HEK293 (cell line): ENCODE measurements at regions not wholly inside any gene's neighbourhood (a gene's known extent, or its start where the extent isn't known, plus 50 kb on each side); places are given as distances from the start of the nearest gene placed in this dataset.

Source experiments
- CTCF ChIA-PET: fragments of 350-600 bp; formaldehyde crosslinking; extraction: SDS; loops from one replicate; lab custom pipeline; 2021; ENCODE audit warnings: antibody characterized with exemption; lab: Yijun Ruan, JAX
- POLR2A ChIA-PET: fragments of 300-600 bp; formaldehyde crosslinking; extraction: SDS; loops from one replicate; lab custom pipeline; 2020; ENCODE audit warnings: antibody characterized with exemption, inconsistent platforms; lab: Yijun Ruan, JAX
- H3K27ac ChIP-seq: fragments of 200-500 bp; sonication (Bioruptor generic); 2 replicates; pipeline ENCODE4 v1.5.1; 2014; ENCODE audit warnings: low read depth, low read length, control low read depth, inconsistent platforms; ENCODE audit errors: extremely low read depth
- H3K36me3 ChIP-seq, 2 experiments: fragments of 200-500 bp in 1 of 2; sonication (Bioruptor generic) in 1 of 2; 1 replicate in 1 of 2; 2 replicates in 1 of 2; pipeline ENCODE4 v1.5.1; 2014 to 2017; ENCODE audit warnings: inconsistent platforms in 2 of 2, low read length in 2 of 2; ENCODE audit not compliant: control insufficient read depth in 2 of 2, insufficient read depth in 1 of 2
- H3K4me1 ChIP-seq: fragments of 200-500 bp; sonication (Bioruptor generic); 2 replicates; pipeline ENCODE4 v1.5.1; 2014; ENCODE audit warnings: mild to moderate bottlenecking, low read length, inconsistent platforms; ENCODE audit not compliant: control insufficient read depth, insufficient read depth
- H3K4me3 ChIP-seq: 2 replicates; pipeline ENCODE4 v1.5.1; 2011; ENCODE audit warnings: low read depth, mild to moderate bottlenecking, control low read depth, low read length, moderate library complexity
- H3K9me3 ChIP-seq: fragments of 200-500 bp; sonication (Bioruptor generic); 2 replicates; pipeline ENCODE4 v1.5.1; 2014; ENCODE audit warnings: low read depth, low read length, inconsistent platforms; ENCODE audit not compliant: control insufficient read depth, insufficient read depth
- BCL11B ChIP-seq: fragments of 450-650 bp; formaldehyde crosslinking; IDR thresholded peaks from 2 replicates; pipeline ENCODE4 v1.5.1; 2016; ENCODE audit warnings: low read depth, missing biosample characterization, missing genetic modification characterization
- GLI2 ChIP-seq: fragments of 450-650 bp; formaldehyde crosslinking; IDR thresholded peaks from 2 replicates; pipeline ENCODE4; 2017; ENCODE audit warnings: missing biosample characterization, missing genetic modification characterization, low read depth, borderline replicate concordance
- GLIS2 ChIP-seq: fragments of 450-650 bp; formaldehyde crosslinking; IDR thresholded peaks from 2 replicates; pipeline ENCODE4 v1.5.1; 2016; ENCODE audit warnings: missing biosample characterization, missing genetic modification characterization
- HOXD13 ChIP-seq: sonication (generic); formaldehyde crosslinking; IDR thresholded peaks from 2 replicates; pipeline ENCODE4 v1.8.0; 2022; ENCODE audit warnings: missing genetic modification reagents, borderline replicate concordance
- PRDM6 ChIP-seq: fragments of 450-650 bp; formaldehyde crosslinking; IDR thresholded peaks from 2 replicates; pipeline ENCODE4 v1.5.1; 2017; ENCODE audit warnings: missing biosample characterization, missing genetic modification characterization
- YY1 ChIP-seq: fragments of 450-650 bp; formaldehyde crosslinking; IDR thresholded peaks from 2 replicates; pipeline ENCODE4 v1.5.1; 2018; ENCODE audit warnings: missing biosample characterization, missing genetic modification characterization
- ZBTB21 ChIP-seq: fragments of 450-650 bp; formaldehyde crosslinking; IDR thresholded peaks from 2 replicates; pipeline ENCODE4 v1.5.1; 2017; ENCODE audit warnings: missing biosample characterization, missing genetic modification characterization
- ZBTB44 ChIP-seq: fragments of 450-650 bp; IDR thresholded peaks from 2 replicates; pipeline ENCODE4 v1.5.1; 2018; ENCODE audit warnings: missing biosample characterization, mild to moderate bottlenecking, missing genetic modification characterization
- ZFP37 ChIP-seq: fragments of 450-650 bp; formaldehyde crosslinking; IDR thresholded peaks from 2 replicates; pipeline ENCODE4 v1.5.1; 2016; ENCODE audit warnings: missing biosample characterization, missing genetic modification characterization
- ZNF132 ChIP-seq: fragments of 450-650 bp; formaldehyde crosslinking; IDR thresholded peaks from 2 replicates; pipeline ENCODE4 v1.5.1; 2017; ENCODE audit warnings: missing biosample characterization, missing genetic modification characterization, borderline replicate concordance
- ZNF19 ChIP-seq: fragments of 450-650 bp; formaldehyde crosslinking; IDR thresholded peaks from 2 replicates; pipeline ENCODE4; 2016; ENCODE audit warnings: missing biosample characterization, missing genetic modification characterization, low read depth
- ZNF2 ChIP-seq: fragments of 450-650 bp; formaldehyde crosslinking; IDR thresholded peaks from 2 replicates; pipeline ENCODE4 v1.5.1; 2016; ENCODE audit warnings: missing biosample characterization, missing genetic modification characterization
- ZNF274 ChIP-seq, 2 experiments: fragments of 200-500 bp in 1 of 2; fragments of 450-650 bp in 1 of 2; sonication (Bioruptor generic) in 1 of 2; formaldehyde crosslinking in 1 of 2; IDR thresholded peaks; 2 replicates each; pipeline versions ENCODE4 v1.5.1 to v1.6.1; 2014 to 2016; ENCODE audit warnings: borderline replicate concordance in 1 of 2, inconsistent platforms in 1 of 2, low read length in 1 of 2, missing biosample characterization in 1 of 2, missing genetic modification characterization in 1 of 2
- ZNF302 ChIP-seq: fragments of 450-650 bp; formaldehyde crosslinking; IDR thresholded peaks from 2 replicates; pipeline ENCODE4 v1.5.1; 2016; ENCODE audit warnings: missing biosample characterization, missing genetic modification characterization, low read depth
- ZNF324 ChIP-seq: fragments of 450-650 bp; formaldehyde crosslinking; IDR thresholded peaks from 2 replicates; pipeline ENCODE4 v1.5.1; 2016; ENCODE audit warnings: missing biosample characterization, missing genetic modification characterization
- ZNF394 ChIP-seq: fragments of 450-650 bp; formaldehyde crosslinking; IDR thresholded peaks from 2 replicates; pipeline ENCODE4 v1.5.1; 2016; ENCODE audit warnings: missing biosample characterization, missing genetic modification characterization, mild to moderate bottlenecking, moderate library complexity, borderline replicate concordance
- ZNF501 ChIP-seq: fragments of 450-650 bp; formaldehyde crosslinking; IDR thresholded peaks from 2 replicates; pipeline ENCODE4 v1.5.1; 2016; ENCODE audit warnings: missing biosample characterization, missing genetic modification characterization
- ZNF510 ChIP-seq: fragments of 450-650 bp; formaldehyde crosslinking; IDR thresholded peaks from 2 replicates; pipeline ENCODE4 v1.5.1; 2018; ENCODE audit warnings: mild to moderate bottlenecking, missing genetic modification characterization, missing biosample characterization; ENCODE audit not compliant: insufficient replicate concordance
- ZNF548 ChIP-seq: fragments of 450-650 bp; formaldehyde crosslinking; IDR thresholded peaks from 2 replicates; pipeline ENCODE4 v1.5.1; 2016; ENCODE audit warnings: missing biosample characterization, missing genetic modification characterization
- ZNF623 ChIP-seq: fragments of 450-650 bp; formaldehyde crosslinking; IDR thresholded peaks from 2 replicates; pipeline ENCODE4 v1.5.1; 2016; ENCODE audit warnings: missing biosample characterization, missing genetic modification characterization
- ZNF626 ChIP-seq: fragments of 450-650 bp; sonication (Bioruptor Pico); formaldehyde crosslinking; IDR thresholded peaks from 2 replicates; pipeline ENCODE4 v1.5.1; 2018; ENCODE audit warnings: missing biosample characterization, missing genetic modification characterization, inconsistent platforms
- ZNF658 ChIP-seq: fragments of 450-650 bp; formaldehyde crosslinking; IDR thresholded peaks from 2 replicates; pipeline ENCODE4; 2016; ENCODE audit warnings: missing biosample characterization, missing genetic modification characterization
- ZNF664 ChIP-seq: fragments of 450-650 bp; formaldehyde crosslinking; IDR thresholded peaks from 2 replicates; pipeline ENCODE4 v1.5.1; 2016; ENCODE audit warnings: missing biosample characterization, missing genetic modification characterization
- ZNF670 ChIP-seq: fragments of 450-650 bp; formaldehyde crosslinking; IDR thresholded peaks from 2 replicates; pipeline ENCODE4 v1.5.1; 2016; ENCODE audit warnings: missing biosample characterization, missing genetic modification characterization, low read depth
- ZNF677 ChIP-seq: fragments of 450-650 bp; IDR thresholded peaks from 2 replicates; pipeline ENCODE4 v1.5.0; 2018; ENCODE audit warnings: missing biosample characterization, mild to moderate bottlenecking, missing genetic modification characterization, moderate library complexity
- ZNF791 ChIP-seq: fragments of 450-650 bp; formaldehyde crosslinking; IDR thresholded peaks from 2 replicates; pipeline ENCODE4 v1.5.1; 2016; ENCODE audit warnings: missing biosample characterization, missing genetic modification characterization
- ZNF792 ChIP-seq: fragments of 450-650 bp; formaldehyde crosslinking; IDR thresholded peaks from 2 replicates; pipeline ENCODE4 v1.5.1; 2016; ENCODE audit warnings: missing biosample characterization, missing genetic modification characterization
- TF ChIP-seq, protein P1 (sequence below): fragments of 450-650 bp; formaldehyde crosslinking; IDR thresholded peaks from 2 replicates; pipeline ENCODE4 v1.5.1; 2016; ENCODE audit warnings: missing biosample characterization, missing genetic modification characterization
- TF ChIP-seq, protein P2 (sequence below): fragments of 450-650 bp; formaldehyde crosslinking; IDR thresholded peaks from 2 replicates; pipeline ENCODE4 v1.5.1; 2016; ENCODE audit warnings: missing biosample characterization, missing genetic modification characterization

DNA sequence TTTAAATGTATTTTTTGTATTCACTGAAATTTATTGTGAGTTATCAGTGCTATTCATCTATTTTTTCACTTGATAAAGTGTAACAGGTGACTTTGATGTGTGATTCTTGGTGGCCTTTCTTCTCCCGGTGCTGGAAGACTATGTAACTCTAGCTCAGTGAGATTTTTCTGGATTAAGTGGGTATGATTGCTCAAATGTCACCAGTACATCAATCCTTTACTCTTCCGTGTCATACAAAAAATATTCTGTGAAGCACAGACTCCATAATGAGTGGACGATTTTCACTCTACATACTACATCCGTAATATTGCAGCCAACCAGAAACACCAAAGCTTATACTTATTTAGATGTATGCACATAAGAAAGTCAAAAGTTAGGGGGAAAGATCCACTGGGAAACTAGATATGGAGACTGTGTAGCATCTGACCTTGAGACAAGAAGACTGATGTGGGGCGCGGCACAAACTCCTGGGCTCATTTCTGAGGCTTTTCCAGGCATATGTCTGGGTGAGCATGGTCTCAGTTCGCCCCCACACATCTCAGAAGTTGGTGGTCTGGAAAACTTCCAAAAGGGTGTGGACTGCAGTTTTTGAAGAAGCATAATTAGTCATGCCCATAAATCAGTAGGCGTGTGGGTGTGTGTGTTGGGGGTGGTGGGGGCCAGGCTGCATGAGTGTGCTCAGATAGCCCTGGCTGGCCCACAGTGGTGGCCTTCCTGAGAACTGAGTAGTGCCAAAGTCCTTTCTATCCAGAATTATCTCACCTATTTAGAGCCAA, 53.9 kb upstream of the TENM3 start (continued):
- no peak for TF ChIP-seq ZNF677
- no peak; the same call in 1 of the 2 replicates for TF ChIP-seq ZNF394 (tag by site-specific recombination)
- TF ChIP-seq, protein P1, sequence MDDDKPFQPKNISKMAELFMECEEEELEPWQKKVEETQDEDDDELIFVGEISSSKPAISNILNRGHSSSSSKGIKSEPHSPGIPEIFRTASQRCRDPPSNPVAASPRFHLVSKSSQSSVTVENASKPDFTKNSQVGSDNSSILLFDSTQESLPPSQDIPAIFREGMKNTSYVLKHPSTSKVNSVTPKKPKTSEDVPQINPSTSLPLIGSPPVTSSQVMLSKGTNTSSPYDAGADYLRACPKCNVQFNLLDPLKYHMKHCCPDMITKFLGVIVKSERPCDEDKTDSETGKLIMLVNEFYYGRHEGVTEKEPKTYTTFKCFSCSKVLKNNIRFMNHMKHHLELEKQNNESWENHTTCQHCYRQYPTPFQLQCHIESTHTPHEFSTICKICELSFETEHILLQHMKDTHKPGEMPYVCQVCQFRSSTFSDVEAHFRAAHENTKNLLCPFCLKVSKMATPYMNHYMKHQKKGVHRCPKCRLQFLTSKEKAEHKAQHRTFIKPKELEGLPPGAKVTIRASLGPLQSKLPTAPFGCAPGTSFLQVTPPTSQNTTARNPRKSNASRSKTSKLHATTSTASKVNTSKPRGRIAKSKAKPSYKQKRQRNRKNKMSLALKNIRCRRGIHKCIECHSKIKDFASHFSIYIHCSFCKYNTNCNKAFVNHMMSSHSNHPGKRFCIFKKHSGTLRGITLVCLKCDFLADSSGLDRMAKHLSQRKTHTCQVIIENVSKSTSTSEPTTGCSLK (tag by site-specific recombination) = no peak
- peak; percentile 44; the same call in 1 of the 2 replicates for TF ChIP-seq ZNF501 (tag by site-specific recombination)
- TF ChIP-seq ZNF324 = no peak
- TF ChIP-seq YY1 (tag by site-specific recombination) = no peak
- TF ChIP-seq ZNF19 (tag by site-specific recombination) = no peak
- TF ChIP-seq ZNF658 = no peak
- no peak for TF ChIP-seq ZNF2 (tag by site-specific recombination)
- TF ChIP-seq ZNF302 (tag by site-specific recombination) = no peak
- TF ChIP-seq ZNF670 (tag by site-specific recombination) = no peak
- TF ChIP-seq HOXD13 (CRISPR knock-in tag) = no peak
- TF ChIP-seq ZNF792 (tag by site-specific recombination) = no peak
- no peak for TF ChIP-seq ZBTB21 (tag by site-specific recombination)
- no peak for TF ChIP-seq ZNF548 (tag by site-specific recombination)
- no peak for TF ChIP-seq ZNF132 (tag by site-specific recombination)
- no peak for TF ChIP-seq ZNF623
- peak; percentile 80 for TF ChIP-seq ZBTB44
- no peak; the same call in 1 of the 2 replicates for TF ChIP-seq GLI2 (tag by site-specific recombination)
- no peak for TF ChIP-seq BCL11B (tag by site-specific recombination)
- TF ChIP-seq, all 188 proteins: peak for 48

GRCh38 chr4:182190306-182190705, 52.9 kb upstream of the TENM3 start:
- peaks cover 26% of the 10 kb centered on the region for H3K4me1 ChIP-seq
- CTCF ChIA-PET = interaction anchor here (0.5 kb wide), 1 partner anchor 21 kb away, joined by 3 read pairs; no protein-coding TSS in a partner anchor
- H3K36me3 ChIP-seq = no peaks in the 10 kb centered on the region
- H3K27ac ChIP-seq = peak overlapping the region; percentile 54
- POLR2A ChIA-PET = no interaction called here
- H3K4me3 ChIP-seq = no peak overlapping the region
- H3K9me3 ChIP-seq = no peaks in the 10 kb centered on the region
- no peak for TF ChIP-seq ZNF664 (tag by site-specific recombination)
- TF ChIP-seq PRDM6 = peak; percentile 93
- TF ChIP-seq ZNF626 (tag by site-specific recombination) = no peak
- no peak for TF ChIP-seq ZNF274 (IDR thresholded peaks at IDR 0.05; ENCODE audit: low read length)
- no peak for TF ChIP-seq ZNF274 (tag by site-specific recombination; IDR thresholded peaks at IDR 0.05; ENCODE audit: borderline replicate concordance)
- no peak for TF ChIP-seq GLIS2 (tag by site-specific recombination)
- no peak for TF ChIP-seq ZFP37 (tag by site-specific recombination)
- TF ChIP-seq ZNF510 (tag by site-specific recombination) = no peak
- peak; percentile 76 for TF ChIP-seq ZBTB44
- no peak for TF ChIP-seq HOXD13 (CRISPR knock-in tag)
- TF ChIP-seq ZNF791 (tag by site-specific recombination) = no peak
- TF ChIP-seq, protein P2, sequence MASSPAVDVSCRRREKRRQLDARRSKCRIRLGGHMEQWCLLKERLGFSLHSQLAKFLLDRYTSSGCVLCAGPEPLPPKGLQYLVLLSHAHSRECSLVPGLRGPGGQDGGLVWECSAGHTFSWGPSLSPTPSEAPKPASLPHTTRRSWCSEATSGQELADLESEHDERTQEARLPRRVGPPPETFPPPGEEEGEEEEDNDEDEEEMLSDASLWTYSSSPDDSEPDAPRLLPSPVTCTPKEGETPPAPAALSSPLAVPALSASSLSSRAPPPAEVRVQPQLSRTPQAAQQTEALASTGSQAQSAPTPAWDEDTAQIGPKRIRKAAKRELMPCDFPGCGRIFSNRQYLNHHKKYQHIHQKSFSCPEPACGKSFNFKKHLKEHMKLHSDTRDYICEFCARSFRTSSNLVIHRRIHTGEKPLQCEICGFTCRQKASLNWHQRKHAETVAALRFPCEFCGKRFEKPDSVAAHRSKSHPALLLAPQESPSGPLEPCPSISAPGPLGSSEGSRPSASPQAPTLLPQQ (tag by site-specific recombination) = no peak
